H1 (cell line): ENCODE measurements at regions not wholly inside any gene's neighbourhood (a gene's known extent, or its start where the extent isn't known, plus 50 kb on each side); places are given as distances from the start of the nearest gene placed in this dataset.

ENCODE experiments used
- ATF2 ChIP-seq: IDR thresholded peaks from 2 replicates; pipeline ENCODE4 v1.6.1; 2012; ENCODE audit warnings: low read length, inconsistent platforms
- BRCA1 ChIP-seq: IDR thresholded peaks from 2 replicates; pipeline ENCODE4 v1.6.1; 2012; ENCODE audit warnings: low read depth, low read length, improper control_type of control experiment
- CHD1 ChIP-seq: IDR thresholded peaks from 2 replicates; pipeline ENCODE4 v1.6.1; 2012; ENCODE audit warnings: low read depth, low read length, improper control_type of control experiment
- JUND ChIP-seq: IDR thresholded peaks from 2 replicates; pipeline ENCODE4 v1.6.1; 2011; ENCODE audit warnings: mild to moderate bottlenecking, improper control_type of control experiment, low read length
- KDM4A ChIP-seq: IDR thresholded peaks from one replicate; pipeline ENCODE4 v1.7.1; 2012; ENCODE audit warnings: low read depth, mild to moderate bottlenecking, moderate library complexity, low read length, inconsistent platforms; ENCODE audit not compliant: severe bottlenecking
- NRF1 ChIP-seq: IDR thresholded peaks from 2 replicates; pipeline ENCODE4 v1.6.1; 2011; ENCODE audit warnings: mild to moderate bottlenecking, low read depth, low read length, improper control_type of control experiment
- POLR2A ChIP-seq, 2 experiments: IDR thresholded peaks; 1 replicate in 1 of 2; 2 replicates in 1 of 2; pipeline ENCODE4 v1.6.1; 2011; ENCODE audit warnings: low read depth in 2 of 2, low read length in 2 of 2, mild to moderate bottlenecking in 2 of 2; ENCODE audit errors: control extremely low read depth in 1 of 2
- RAD21 ChIP-seq, 2 experiments: IDR thresholded peaks in 1 of 2; conservative IDR thresholded peaks in 1 of 2; 2 replicates each; pipeline ENCODE4 v1.6.1; 2011; ENCODE audit warnings: low read depth in 2 of 2, low read length in 2 of 2, improper control_type of control experiment in 1 of 2, inconsistent platforms in 1 of 2, mild to moderate bottlenecking in 1 of 2, moderate library complexity in 1 of 2
- RFX5 ChIP-seq: IDR thresholded peaks from 2 replicates; pipeline ENCODE4 v1.6.1; 2011; ENCODE audit warnings: low read depth, low read length, improper control_type of control experiment, borderline replicate concordance
- RXRA ChIP-seq: IDR thresholded peaks from 2 replicates; pipeline ENCODE4 v1.6.1; 2011; ENCODE audit warnings: low read depth, mild to moderate bottlenecking, low read length, moderate library complexity; ENCODE audit not compliant: insufficient read depth
- SIRT6 ChIP-seq: IDR thresholded peaks from one replicate; pipeline ENCODE4 v1.7.1; 2012; ENCODE audit warnings: low read length, inconsistent platforms
- SP1 ChIP-seq: IDR thresholded peaks from 2 replicates; pipeline ENCODE4 v1.6.1; 2011; ENCODE audit warnings: low read depth, low read length
- SRF ChIP-seq: IDR thresholded peaks from 2 replicates; pipeline ENCODE4 v1.6.1; 2011; ENCODE audit warnings: mild to moderate bottlenecking, low read depth, low read length, moderate library complexity
- ZNF274 ChIP-seq: IDR thresholded peaks from 2 replicates; pipeline ENCODE4 v1.7.0; 2012; ENCODE audit warnings: low read length, borderline replicate concordance; ENCODE audit errors: extremely low read depth

DNA sequence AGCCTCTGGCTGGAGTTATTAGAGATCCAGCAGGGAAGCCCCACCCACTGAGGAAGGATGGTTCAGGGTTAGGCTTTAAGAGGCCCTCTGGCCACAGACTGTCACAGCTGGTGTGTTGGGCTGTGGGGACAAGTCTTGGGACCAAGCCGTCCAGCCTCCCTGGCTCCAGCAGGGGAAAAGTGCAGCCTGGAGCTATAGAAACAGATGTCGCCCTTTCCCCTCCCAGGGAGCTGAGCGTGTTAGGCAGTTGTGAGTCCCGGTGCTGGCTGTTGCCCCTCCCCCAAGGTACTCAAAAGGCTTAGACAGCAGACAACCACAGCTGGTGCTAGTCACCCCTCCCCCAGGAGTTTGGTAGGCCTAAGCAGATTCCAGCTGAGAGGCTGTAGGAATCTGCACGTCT is 143.4 kb downstream of the TMEM168 start (continued):
- no peak for TF ChIP-seq ATF2
- TF ChIP-seq SRF, result no peak
- no peak for TF ChIP-seq JUND
- TF ChIP-seq RXRA, result no peak
- no peak for TF ChIP-seq SIRT6
- TF ChIP-seq SP1, result peak; percentile 50; the same call in 1 of the 2 replicates
- no peak for TF ChIP-seq BRCA1
- no peak for TF ChIP-seq RFX5
- no peak for TF ChIP-seq ZNF274
- no peak for TF ChIP-seq KDM4A
- TF ChIP-seq RAD21 (IDR thresholded peaks at IDR 0.05 in 1 of 2, conservative IDR thresholded peaks at IDR 0.05 in 1 of 2; ENCODE audit: low read depth in 2 of 2, low read length in 2 of 2), result 0 out of 4 replicates have a peak, but pooled peaks of 1 of the 2 experiments have one; percentile 5
- TF ChIP-seq NRF1, result no peak
- TF ChIP-seq CHD1, result no peak
- no peak for TF ChIP-seq POLR2A (IDR thresholded peaks at IDR 0.05; ENCODE audit: control extremely low read depth in 1 of 2, low read depth in 2 of 2, low read length in 2 of 2)
- TF ChIP-seq, all 59 proteins: peak for 6
